ENCODE measurements at regions not wholly inside any gene's neighbourhood (a gene's known extent, or its start where the extent isn't known, plus 50 kb on each side); places are given as distances from the start of the nearest gene placed in this dataset.

DNA sequence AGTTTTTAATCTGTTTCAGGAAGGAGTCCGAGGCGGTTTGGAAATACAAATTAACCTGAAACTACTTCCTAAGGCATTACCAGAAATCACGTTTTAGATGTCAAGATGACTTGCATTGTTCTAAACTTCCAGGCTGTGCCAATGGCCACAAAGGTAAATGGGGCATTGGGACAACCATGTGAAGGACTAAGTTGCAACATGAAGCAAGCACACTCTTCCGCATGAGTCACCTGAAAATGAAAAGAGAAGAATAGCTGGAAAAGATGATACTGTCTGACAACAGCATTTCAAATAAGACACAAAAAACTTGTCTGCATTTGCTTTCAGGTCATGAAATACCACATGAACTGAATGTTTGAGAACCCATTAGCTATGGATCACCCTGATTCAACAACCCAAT, 262.1 kb downstream of the AHR start:
- no peak overlapping the region for H3K4me3 ChIP-seq
- peaks cover 9% of the 10 kb centered on the region; the same call in 1 of the 2 replicates for H3F3A ChIP-seq (ENCODE audit: insufficient read depth, low read depth)
- no TSS peak for BruUV-seq (replicated peaks)
- DNase-seq: peak in 1 of 2 experiments; percentile 13
- H3K9me3 ChIP-seq (ENCODE audit: insufficient read depth, low read depth): peaks cover 12% of the 10 kb centered on the region; the same call in 1 of the 2 replicates
- H2AFZ ChIP-seq: no peak overlapping the region
- intact Hi-C loops (cut with micrococcal nuclease; ENCODE audit: unreplicated experiment): no loop called here
- no peaks in the 10 kb centered on the region for H3K9me2 ChIP-seq (ENCODE audit: insufficient read depth)
- ChIA-PET POLR2A (ENCODE audit: unreplicated experiment) (no interaction called here), CTCF (no interaction called here)
- peaks cover 41% of the 10 kb centered on the region for H3K4me1 ChIP-seq (replicated peaks; ENCODE audit: insufficient read depth)
- H3K27me3 ChIP-seq (ENCODE audit: insufficient read depth, low read depth): no peaks in the 10 kb centered on the region
- H3K4me2 ChIP-seq: no peak overlapping the region
- no peaks in the 10 kb centered on the region for H4K20me1 ChIP-seq (ENCODE audit: insufficient read depth)
- no peak overlapping the region for H3K27ac ChIP-seq
- TF ChIP-seq EZH2 (IDR thresholded peaks at IDR 0.05; ENCODE audit: low read depth) (no peak), CTCF (conservative IDR thresholded peaks at IDR 0.05) (no peak)
- no peaks in the 10 kb centered on the region for H3K36me3 ChIP-seq (ENCODE audit: low read depth)
- H3K79me2 ChIP-seq (ENCODE audit: low read depth): no peaks in the 10 kb centered on the region

GRCh38 chr7:17560966-17561365, 262.5 kb downstream of the AHR start:
- no peaks in the 10 kb centered on the region for H3K27me3 ChIP-seq (ENCODE audit: insufficient read depth, low read depth)
- DNase-seq: no peak
- TF ChIP-seq CTCF (conservative IDR thresholded peaks at IDR 0.05): no peak
- TF ChIP-seq EZH2 (IDR thresholded peaks at IDR 0.05; ENCODE audit: low read depth): no peak
- H3K36me3 ChIP-seq (ENCODE audit: low read depth): no peaks in the 10 kb centered on the region
- CTCF ChIA-PET: interaction anchor here (0.6 kb wide), 1 partner anchor 34 kb away, joined by 4 read pairs; no protein-coding TSS in a partner anchor
- no peak overlapping the region for H2AFZ ChIP-seq
- no peak overlapping the region for H3K4me2 ChIP-seq
- BruUV-seq (replicated peaks): no TSS peak
- H3K9me3 ChIP-seq (ENCODE audit: insufficient read depth, low read depth): peaks cover 12% of the 10 kb centered on the region; the same call in 1 of the 2 replicates
- H3K27ac ChIP-seq: no peak overlapping the region
- no peaks in the 10 kb centered on the region for H3K9me2 ChIP-seq (ENCODE audit: insufficient read depth)
- H4K20me1 ChIP-seq (ENCODE audit: insufficient read depth): no peaks in the 10 kb centered on the region
- peaks cover 41% of the 10 kb centered on the region for H3K4me1 ChIP-seq (replicated peaks; ENCODE audit: insufficient read depth)
- peaks cover 9% of the 10 kb centered on the region; the same call in 1 of the 2 replicates for H3F3A ChIP-seq (ENCODE audit: insufficient read depth, low read depth)
- no peak overlapping the region for H3K4me3 ChIP-seq
- POLR2A ChIA-PET (ENCODE audit: unreplicated experiment): no interaction called here
- intact Hi-C loops (cut with micrococcal nuclease; ENCODE audit: unreplicated experiment): no loop called here
- no peaks in the 10 kb centered on the region for H3K79me2 ChIP-seq (ENCODE audit: low read depth)

DNA sequence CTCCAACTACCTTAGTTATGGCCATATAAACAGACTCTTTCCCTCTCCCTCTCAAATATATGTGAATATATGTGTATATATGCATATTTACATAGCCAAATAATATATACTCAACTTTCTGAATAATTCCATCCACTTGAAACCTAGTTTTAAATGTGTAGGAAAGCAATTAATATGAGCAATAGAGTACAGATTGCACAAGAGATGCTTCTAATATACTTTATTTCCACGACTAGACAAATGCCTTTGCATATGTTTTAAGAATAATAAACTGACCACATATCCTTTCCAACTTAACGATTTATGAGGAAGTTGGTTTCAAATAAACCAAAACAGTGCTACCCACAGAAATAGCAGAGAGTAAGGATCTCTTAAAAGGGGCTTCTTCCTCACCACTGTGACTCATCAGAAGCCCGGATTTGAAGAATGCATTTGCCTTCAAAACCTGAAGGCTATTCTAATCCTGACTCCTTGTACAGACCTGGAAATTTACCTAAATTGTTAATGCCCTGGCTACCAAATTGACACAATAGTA, 266.3 kb downstream of the AHR start:
- Histone ChIP-seq H3K4me1 (replicated peaks; ENCODE audit: insufficient read depth) (peaks cover 13% of the 10 kb centered on the region), H3F3A (ENCODE audit: insufficient read depth, low read depth) (peaks cover under 1% of the 10 kb centered on the region; the same call in 1 of the 2 replicates), H3K9me2 (ENCODE audit: insufficient read depth) (no peaks in the 10 kb centered on the region), H3K9me3 (ENCODE audit: insufficient read depth, low read depth) (peaks cover 12% of the 10 kb centered on the region; the same call in 1 of the 2 replicates), H3K79me2 (ENCODE audit: low read depth) (no peaks in the 10 kb centered on the region), H2AFZ (no peak overlapping the region), H3K4me2 (no peak overlapping the region), H3K4me3 (no peak overlapping the region), H3K36me3 (ENCODE audit: low read depth) (no peaks in the 10 kb centered on the region), H4K20me1 (ENCODE audit: insufficient read depth) (no peaks in the 10 kb centered on the region), H3K27me3 (ENCODE audit: insufficient read depth, low read depth) (no peaks in the 10 kb centered on the region), H3K27ac (no peak overlapping the region)
- no TSS peak for BruUV-seq (replicated peaks)
- CTCF ChIA-PET: no interaction called here
- peak in 1 of 2 experiments; percentile 50 for DNase-seq
- TF ChIP-seq EZH2 (IDR thresholded peaks at IDR 0.05; ENCODE audit: low read depth): no peak
- TF ChIP-seq CTCF (conservative IDR thresholded peaks at IDR 0.05): no peak
- POLR2A ChIA-PET (ENCODE audit: unreplicated experiment): no interaction called here
- intact Hi-C loops (cut with micrococcal nuclease; ENCODE audit: unreplicated experiment): no loop called here

Data from PC-9 (cell line).